ENCODE measurements at regions not wholly inside any gene's neighbourhood (a gene's known extent, or its start where the extent isn't known, plus 50 kb on each side); places are given as distances from the start of the nearest gene placed in this dataset.

DNA sequence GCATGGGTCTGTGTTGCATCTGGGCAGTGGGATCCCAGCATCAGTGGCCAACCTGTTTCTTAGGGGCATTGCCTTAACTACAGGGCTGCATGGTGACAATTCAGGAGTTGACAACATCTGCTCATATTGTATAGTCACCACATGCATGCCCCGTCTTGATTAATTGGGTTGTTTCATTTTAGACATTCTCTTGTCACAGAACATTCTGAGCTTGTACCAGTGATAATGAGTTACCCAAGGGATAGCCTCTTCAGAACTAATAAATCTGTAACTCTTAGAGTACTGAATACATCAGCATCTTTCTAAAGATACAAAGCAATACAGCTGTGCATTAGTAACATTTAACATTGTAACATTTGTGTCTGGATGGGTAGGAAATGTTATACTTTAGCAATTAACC is 426.5 kb upstream of the CD180 start:
- TF ChIP-seq, protein P1, sequence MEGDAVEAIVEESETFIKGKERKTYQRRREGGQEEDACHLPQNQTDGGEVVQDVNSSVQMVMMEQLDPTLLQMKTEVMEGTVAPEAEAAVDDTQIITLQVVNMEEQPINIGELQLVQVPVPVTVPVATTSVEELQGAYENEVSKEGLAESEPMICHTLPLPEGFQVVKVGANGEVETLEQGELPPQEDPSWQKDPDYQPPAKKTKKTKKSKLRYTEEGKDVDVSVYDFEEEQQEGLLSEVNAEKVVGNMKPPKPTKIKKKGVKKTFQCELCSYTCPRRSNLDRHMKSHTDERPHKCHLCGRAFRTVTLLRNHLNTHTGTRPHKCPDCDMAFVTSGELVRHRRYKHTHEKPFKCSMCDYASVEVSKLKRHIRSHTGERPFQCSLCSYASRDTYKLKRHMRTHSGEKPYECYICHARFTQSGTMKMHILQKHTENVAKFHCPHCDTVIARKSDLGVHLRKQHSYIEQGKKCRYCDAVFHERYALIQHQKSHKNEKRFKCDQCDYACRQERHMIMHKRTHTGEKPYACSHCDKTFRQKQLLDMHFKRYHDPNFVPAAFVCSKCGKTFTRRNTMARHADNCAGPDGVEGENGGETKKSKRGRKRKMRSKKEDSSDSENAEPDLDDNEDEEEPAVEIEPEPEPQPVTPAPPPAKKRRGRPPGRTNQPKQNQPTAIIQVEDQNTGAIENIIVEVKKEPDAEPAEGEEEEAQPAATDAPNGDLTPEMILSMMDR (IDR thresholded peaks at IDR 0.05 in 2 of 3, conservative IDR thresholded peaks at IDR 0.05 in 1 of 3; ENCODE audit: control insufficient read depth in 2 of 3, extremely low read depth in 1 of 3, insufficient read depth in 1 of 3, low read depth in 3 of 3, low read length in 3 of 3), result no peak
- TF ChIP-seq, protein P2, sequence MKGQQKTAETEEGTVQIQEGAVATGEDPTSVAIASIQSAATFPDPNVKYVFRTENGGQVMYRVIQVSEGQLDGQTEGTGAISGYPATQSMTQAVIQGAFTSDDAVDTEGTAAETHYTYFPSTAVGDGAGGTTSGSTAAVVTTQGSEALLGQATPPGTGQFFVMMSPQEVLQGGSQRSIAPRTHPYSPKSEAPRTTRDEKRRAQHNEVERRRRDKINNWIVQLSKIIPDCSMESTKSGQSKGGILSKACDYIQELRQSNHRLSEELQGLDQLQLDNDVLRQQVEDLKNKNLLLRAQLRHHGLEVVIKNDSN (IDR thresholded peaks at IDR 0.05; ENCODE audit: borderline replicate concordance, extremely low read length, insufficient read depth, low read depth, low read length), result no peak
- TF ChIP-seq JUNB (IDR thresholded peaks at IDR 0.05), result no peak
- TF ChIP-seq, protein P3, sequence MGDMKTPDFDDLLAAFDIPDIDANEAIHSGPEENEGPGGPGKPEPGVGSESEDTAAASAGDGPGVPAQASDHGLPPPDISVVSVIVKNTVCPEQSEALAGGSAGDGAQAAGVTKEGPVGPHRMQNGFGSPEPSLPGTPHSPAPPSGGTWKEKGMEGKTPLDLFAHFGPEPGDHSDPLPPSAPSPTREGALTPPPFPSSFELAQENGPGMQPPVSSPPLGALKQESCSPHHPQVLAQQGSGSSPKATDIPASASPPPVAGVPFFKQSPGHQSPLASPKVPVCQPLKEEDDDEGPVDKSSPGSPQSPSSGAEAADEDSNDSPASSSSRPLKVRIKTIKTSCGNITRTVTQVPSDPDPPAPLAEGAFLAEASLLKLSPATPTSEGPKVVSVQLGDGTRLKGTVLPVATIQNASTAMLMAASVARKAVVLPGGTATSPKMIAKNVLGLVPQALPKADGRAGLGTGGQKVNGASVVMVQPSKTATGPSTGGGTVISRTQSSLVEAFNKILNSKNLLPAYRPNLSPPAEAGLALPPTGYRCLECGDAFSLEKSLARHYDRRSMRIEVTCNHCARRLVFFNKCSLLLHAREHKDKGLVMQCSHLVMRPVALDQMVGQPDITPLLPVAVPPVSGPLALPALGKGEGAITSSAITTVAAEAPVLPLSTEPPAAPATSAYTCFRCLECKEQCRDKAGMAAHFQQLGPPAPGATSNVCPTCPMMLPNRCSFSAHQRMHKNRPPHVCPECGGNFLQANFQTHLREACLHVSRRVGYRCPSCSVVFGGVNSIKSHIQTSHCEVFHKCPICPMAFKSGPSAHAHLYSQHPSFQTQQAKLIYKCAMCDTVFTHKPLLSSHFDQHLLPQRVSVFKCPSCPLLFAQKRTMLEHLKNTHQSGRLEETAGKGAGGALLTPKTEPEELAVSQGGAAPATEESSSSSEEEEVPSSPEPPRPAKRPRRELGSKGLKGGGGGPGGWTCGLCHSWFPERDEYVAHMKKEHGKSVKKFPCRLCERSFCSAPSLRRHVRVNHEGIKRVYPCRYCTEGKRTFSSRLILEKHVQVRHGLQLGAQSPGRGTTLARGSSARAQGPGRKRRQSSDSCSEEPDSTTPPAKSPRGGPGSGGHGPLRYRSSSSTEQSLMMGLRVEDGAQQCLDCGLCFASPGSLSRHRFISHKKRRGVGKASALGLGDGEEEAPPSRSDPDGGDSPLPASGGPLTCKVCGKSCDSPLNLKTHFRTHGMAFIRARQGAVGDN (IDR thresholded peaks at IDR 0.05), result no peak
- TF ChIP-seq ZNF207 (IDR thresholded peaks at IDR 0.05; ENCODE audit: borderline replicate concordance), result no peak
- no peak for TF ChIP-seq TBL1XR1 (IDR thresholded peaks at IDR 0.05; ENCODE audit: low read depth, low read length)
- TF ChIP-seq RB1 (IDR thresholded peaks at IDR 0.05; ENCODE audit: borderline replicate concordance), result no peak
- TF ChIP-seq, protein P4, sequence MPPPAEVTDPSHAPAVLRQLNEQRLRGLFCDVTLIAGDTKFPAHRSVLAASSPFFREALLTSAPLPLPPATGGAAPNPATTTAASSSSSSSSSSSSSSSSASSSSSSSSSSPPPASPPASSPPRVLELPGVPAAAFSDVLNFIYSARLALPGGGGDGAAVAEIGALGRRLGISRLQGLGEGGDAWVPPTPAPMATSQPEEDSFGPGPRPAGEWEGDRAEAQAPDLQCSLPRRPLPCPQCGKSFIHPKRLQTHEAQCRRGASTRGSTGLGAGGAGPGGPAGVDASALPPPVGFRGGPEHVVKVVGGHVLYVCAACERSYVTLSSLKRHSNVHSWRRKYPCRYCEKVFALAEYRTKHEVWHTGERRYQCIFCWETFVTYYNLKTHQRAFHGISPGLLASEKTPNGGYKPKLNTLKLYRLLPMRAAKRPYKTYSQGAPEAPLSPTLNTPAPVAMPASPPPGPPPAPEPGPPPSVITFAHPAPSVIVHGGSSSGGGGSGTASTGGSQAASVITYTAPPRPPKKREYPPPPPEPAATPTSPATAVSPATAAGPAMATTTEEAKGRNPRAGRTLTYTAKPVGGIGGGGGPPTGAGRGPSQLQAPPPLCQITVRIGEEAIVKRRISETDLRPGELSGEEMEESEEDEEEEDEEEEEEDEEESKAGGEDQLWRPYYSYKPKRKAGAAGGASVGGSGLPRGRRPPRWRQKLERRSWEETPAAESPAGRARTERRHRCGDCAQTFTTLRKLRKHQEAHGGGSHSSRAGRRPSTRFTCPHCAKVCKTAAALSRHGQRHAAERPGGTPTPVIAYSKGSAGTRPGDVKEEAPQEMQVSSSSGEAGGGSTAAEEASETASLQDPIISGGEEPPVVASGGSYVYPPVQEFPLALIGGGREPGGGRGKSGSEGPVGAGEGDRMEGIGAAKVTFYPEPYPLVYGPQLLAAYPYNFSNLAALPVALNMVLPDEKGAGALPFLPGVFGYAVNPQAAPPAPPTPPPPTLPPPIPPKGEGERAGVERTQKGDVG (CRISPR knock-in tag; IDR thresholded peaks at IDR 0.05), result no peak
